ENCODE measurements at regions not wholly inside any gene's neighbourhood (a gene's known extent, or its start where the extent isn't known, plus 50 kb on each side); places are given as distances from the start of the nearest gene placed in this dataset.

DNA sequence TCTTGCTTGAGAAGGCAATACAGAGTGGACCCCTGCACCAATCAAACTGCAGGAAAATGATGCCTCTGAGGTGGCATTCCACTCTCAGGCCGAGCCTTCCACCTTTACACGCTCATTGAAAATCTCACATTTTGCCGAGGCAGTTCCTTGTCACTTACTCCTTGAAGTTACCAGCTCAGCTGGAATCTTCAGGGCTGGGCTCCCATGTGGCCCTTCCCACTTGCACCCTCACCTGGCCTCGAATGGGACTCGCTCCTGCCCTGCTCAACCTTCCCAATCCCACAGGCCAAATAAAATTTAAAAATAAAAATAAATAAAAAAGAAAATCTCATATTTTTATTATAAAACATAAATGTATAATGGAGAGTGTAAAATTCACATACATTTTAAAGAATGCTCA, 790.7 kb upstream of the COBL start:
- no peaks in the 10 kb centered on the region for H3K4me1 Mint-ChIP-seq (ENCODE audit: low read depth, unreplicated experiment)
- no peaks in the 10 kb centered on the region for H3K9me3 Mint-ChIP-seq (ENCODE audit: unreplicated experiment)
- DNase-seq = no peak
- H3K4me3 Mint-ChIP-seq (ENCODE audit: unreplicated experiment) = no peak overlapping the region
- no peak overlapping the region for H3K27ac Mint-ChIP-seq (ENCODE audit: unreplicated experiment)
- TF ChIP-seq, protein P1, sequence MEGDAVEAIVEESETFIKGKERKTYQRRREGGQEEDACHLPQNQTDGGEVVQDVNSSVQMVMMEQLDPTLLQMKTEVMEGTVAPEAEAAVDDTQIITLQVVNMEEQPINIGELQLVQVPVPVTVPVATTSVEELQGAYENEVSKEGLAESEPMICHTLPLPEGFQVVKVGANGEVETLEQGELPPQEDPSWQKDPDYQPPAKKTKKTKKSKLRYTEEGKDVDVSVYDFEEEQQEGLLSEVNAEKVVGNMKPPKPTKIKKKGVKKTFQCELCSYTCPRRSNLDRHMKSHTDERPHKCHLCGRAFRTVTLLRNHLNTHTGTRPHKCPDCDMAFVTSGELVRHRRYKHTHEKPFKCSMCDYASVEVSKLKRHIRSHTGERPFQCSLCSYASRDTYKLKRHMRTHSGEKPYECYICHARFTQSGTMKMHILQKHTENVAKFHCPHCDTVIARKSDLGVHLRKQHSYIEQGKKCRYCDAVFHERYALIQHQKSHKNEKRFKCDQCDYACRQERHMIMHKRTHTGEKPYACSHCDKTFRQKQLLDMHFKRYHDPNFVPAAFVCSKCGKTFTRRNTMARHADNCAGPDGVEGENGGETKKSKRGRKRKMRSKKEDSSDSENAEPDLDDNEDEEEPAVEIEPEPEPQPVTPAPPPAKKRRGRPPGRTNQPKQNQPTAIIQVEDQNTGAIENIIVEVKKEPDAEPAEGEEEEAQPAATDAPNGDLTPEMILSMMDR (IDR thresholded peaks at IDR 0.05; ENCODE audit: partially characterized antibody, unreplicated experiment) = no peak
- H3K27me3 Mint-ChIP-seq (ENCODE audit: unreplicated experiment) = no peaks in the 10 kb centered on the region
- no peaks in the 10 kb centered on the region for H3K36me3 Mint-ChIP-seq (ENCODE audit: unreplicated experiment)

DNA sequence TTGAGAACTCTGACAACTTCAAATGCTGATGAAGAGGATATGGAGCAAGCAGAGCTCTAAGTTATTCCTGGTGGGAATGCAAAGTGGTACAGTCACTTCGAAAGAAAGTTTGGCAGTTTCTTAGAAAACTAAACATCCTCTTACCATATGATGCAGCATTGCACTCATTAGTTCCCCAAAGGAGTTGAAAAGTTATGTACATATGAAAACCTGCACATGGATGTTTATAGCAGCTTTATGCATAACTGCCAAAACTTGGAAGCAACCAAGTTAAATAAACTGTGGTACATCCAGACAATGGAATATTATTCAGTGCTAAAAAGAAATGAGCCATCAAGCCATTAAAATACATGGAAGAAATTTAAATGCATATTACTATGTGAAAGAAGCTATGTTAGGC, 779.3 kb upstream of the COBL start:
- Mint-ChIP-seq H3K4me1 (ENCODE audit: low read depth, unreplicated experiment) (no peaks in the 10 kb centered on the region), H3K4me3 (ENCODE audit: unreplicated experiment) (no peak overlapping the region), H3K36me3 (ENCODE audit: unreplicated experiment) (no peaks in the 10 kb centered on the region), H3K27me3 (ENCODE audit: unreplicated experiment) (no peaks in the 10 kb centered on the region), H3K9me3 (ENCODE audit: unreplicated experiment) (peaks cover 2% of the 10 kb centered on the region), H3K27ac (ENCODE audit: unreplicated experiment) (no peak overlapping the region)
- TF ChIP-seq, protein P1 (IDR thresholded peaks at IDR 0.05; ENCODE audit: partially characterized antibody, unreplicated experiment) = no peak
- no peak for DNase-seq

DNA sequence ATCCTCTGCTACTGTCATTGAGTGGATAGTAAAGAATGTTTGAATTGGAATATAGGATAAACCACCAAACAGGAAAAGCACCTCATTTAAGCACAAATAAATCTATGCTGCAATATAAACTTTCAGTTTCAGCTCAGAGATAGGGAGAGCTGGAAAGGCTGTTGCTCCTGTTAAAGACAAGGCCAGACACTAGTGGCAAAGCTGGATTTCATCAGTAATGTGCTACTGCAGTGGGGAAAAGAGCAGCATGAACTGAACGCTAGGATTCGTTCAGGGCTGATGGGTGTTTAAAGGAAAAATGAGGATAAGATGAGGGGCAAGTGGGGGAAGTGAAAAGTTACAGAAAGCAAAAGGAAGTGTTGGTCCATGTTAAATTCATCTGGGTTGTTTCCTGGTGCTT, 775.4 kb upstream of the COBL start:
- Mint-ChIP-seq H3K4me1 (ENCODE audit: low read depth, unreplicated experiment) (peaks cover 4% of the 10 kb centered on the region), H3K4me3 (ENCODE audit: unreplicated experiment) (no peak overlapping the region), H3K27ac (ENCODE audit: unreplicated experiment) (no peak overlapping the region), H3K27me3 (ENCODE audit: unreplicated experiment) (peaks cover 2% of the 10 kb centered on the region), H3K36me3 (ENCODE audit: unreplicated experiment) (no peaks in the 10 kb centered on the region), H3K9me3 (ENCODE audit: unreplicated experiment) (peaks cover 6% of the 10 kb centered on the region)
- DNase-seq = no peak
- TF ChIP-seq, protein P1 (IDR thresholded peaks at IDR 0.05; ENCODE audit: partially characterized antibody, unreplicated experiment) = no peak

DNA sequence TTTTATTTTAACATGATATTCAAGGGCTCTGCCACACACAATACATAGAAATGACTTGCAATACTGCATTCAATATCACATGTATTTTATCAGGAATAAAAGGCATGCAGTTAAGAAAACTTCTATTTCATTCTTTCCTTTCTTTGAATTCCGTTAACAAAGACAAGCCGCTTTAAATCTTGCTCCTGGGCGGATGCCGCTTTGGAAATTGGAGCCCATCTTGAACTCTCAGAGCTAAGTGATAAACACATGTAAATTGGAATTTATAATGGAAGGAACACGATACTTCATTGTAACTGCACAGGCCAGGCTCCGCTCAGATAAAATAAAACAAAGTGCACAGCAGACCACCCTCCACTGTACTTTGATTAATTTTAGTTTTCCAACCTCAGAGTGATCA, 774.5 kb upstream of the COBL start:
- no peak overlapping the region for H3K4me3 Mint-ChIP-seq (ENCODE audit: unreplicated experiment)
- TF ChIP-seq, protein P1 (IDR thresholded peaks at IDR 0.05; ENCODE audit: partially characterized antibody, unreplicated experiment) = no peak
- H3K4me1 Mint-ChIP-seq (ENCODE audit: low read depth, unreplicated experiment) = peaks cover 4% of the 10 kb centered on the region
- peaks cover 6% of the 10 kb centered on the region for H3K9me3 Mint-ChIP-seq (ENCODE audit: unreplicated experiment)
- peaks cover 2% of the 10 kb centered on the region for H3K27me3 Mint-ChIP-seq (ENCODE audit: unreplicated experiment)
- no peak overlapping the region for H3K27ac Mint-ChIP-seq (ENCODE audit: unreplicated experiment)
- no peak for DNase-seq
- H3K36me3 Mint-ChIP-seq (ENCODE audit: unreplicated experiment) = no peaks in the 10 kb centered on the region

DNA sequence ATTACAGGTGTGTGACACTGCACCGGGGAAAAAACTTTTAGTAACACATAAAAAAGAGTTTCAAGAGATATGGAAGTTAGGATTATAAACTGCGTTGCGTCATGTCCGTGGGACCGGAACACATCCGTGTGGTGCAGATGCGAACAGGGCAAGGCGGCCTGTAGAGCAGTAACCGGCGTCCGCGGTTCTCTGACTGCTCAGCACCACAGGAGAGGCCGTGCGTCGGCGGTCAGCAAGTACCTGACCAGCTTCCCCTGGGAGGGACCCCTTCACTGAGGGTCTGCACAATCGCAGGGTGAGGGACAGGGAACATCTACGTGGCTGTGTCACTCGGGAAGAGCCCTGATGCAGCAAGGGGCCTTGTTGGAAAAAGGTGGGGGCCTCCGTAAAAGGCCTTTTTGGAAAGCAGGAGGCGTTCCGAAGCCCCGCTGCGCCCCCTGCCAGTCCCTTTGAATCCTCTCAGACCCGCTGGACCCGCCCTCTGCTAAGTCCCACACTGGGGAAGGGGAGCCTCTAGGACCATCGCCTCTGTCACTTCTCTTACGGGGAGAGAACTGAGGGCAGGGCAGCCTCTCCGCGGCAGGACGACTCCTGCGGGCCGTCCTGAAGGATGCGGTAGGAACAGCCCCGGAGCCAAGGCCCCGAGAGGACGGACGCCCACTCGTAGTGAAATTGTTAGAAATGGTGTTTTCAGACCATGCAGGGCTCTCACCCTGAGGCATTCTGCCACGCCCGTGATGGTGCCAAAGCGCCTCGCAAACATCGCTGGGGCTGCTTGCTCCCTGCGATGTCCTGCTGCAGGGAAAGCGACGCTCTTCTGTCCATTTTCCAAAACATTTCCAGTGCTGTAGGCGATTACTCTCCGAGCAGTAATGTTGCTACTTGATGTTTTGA, 771.6 kb upstream of the COBL start:
- Mint-ChIP-seq H3K27me3 (ENCODE audit: unreplicated experiment) (peaks cover 2% of the 10 kb centered on the region), H3K4me1 (ENCODE audit: low read depth, unreplicated experiment) (peaks cover 4% of the 10 kb centered on the region), H3K36me3 (ENCODE audit: unreplicated experiment) (no peaks in the 10 kb centered on the region), H3K9me3 (ENCODE audit: unreplicated experiment) (peaks cover 6% of the 10 kb centered on the region), H3K27ac (ENCODE audit: unreplicated experiment) (peak overlapping the region; percentile 79), H3K4me3 (ENCODE audit: unreplicated experiment) (peak overlapping the region; percentile 84)
- TF ChIP-seq, protein P1 (IDR thresholded peaks at IDR 0.05; ENCODE audit: partially characterized antibody, unreplicated experiment) = no peak
- peak; percentile 76 for DNase-seq
